ENCODE measurements at regions not wholly inside any gene's neighbourhood (a gene's known extent, or its start where the extent isn't known, plus 50 kb on each side); places are given as distances from the start of the nearest gene placed in this dataset.

- DNase-seq (ENCODE audit: low read depth in 3 of 3), result no peak
Observed at GRCh38 chr12:67797185-67797741, 148.7 kb downstream of the DYRK2 start.

GRCh38 chr12:67797753-67798152 is 149.2 kb downstream of the DYRK2 start:
- DNase-seq (ENCODE audit: low read depth in 3 of 3), result no peak

GRCh38 chr12:67798768-67799167 is 150.2 kb downstream of the DYRK2 start:
- no peak for DNase-seq (ENCODE audit: low read depth in 3 of 3)

GRCh38 chr12:67802731-67803130 is 154.2 kb downstream of the DYRK2 start:
- DNase-seq (ENCODE audit: low read depth in 3 of 3), result no peak

GRCh38 chr12:67803278-67803993 is 154.9 kb downstream of the DYRK2 start:
- no peak for DNase-seq (ENCODE audit: low read depth in 3 of 3)

GRCh38 chr12:67804168-67804567 is 155.6 kb downstream of the DYRK2 start:
- peak; percentile 31 to 50 (median 32) for DNase-seq (ENCODE audit: low read depth in 3 of 3)

GRCh38 chr12:67807814-67808213 is 159.3 kb downstream of the DYRK2 start:
- no peak for DNase-seq (ENCODE audit: low read depth in 3 of 3)

- DNase-seq (ENCODE audit: low read depth in 3 of 3), result no peak
Observed at GRCh38 chr12:67810166-67810565, 161.6 kb downstream of the DYRK2 start.

GRCh38 chr12:67811437-67812361 is 163.2 kb downstream of the DYRK2 start:
- DNase-seq (ENCODE audit: low read depth in 3 of 3), result no peak

- no peak for DNase-seq (ENCODE audit: low read depth in 3 of 3)
Observed at GRCh38 chr12:67813456-67813904, 164.9 kb downstream of the DYRK2 start.

GRCh38 chr12:67816269-67816668 is 167.7 kb downstream of the DYRK2 start:
- no peak for DNase-seq (ENCODE audit: low read depth in 3 of 3)

- DNase-seq (ENCODE audit: low read depth in 3 of 3), result no peak
Observed at GRCh38 chr12:67818459-67818903, 169.9 kb downstream of the DYRK2 start.

GRCh38 chr12:67819902-67820301 is 169.3 kb upstream of the IFNG-AS1 start:
- DNase-seq (ENCODE audit: low read depth in 3 of 3), result no peak

- DNase-seq (ENCODE audit: low read depth in 3 of 3), result no peak
Observed at GRCh38 chr12:67820694-67821093, 168.6 kb upstream of the IFNG-AS1 start.

GRCh38 chr12:67822826-67823225 is 166.4 kb upstream of the IFNG-AS1 start:
- no peak for DNase-seq (ENCODE audit: low read depth in 3 of 3)

- DNase-seq (ENCODE audit: low read depth in 3 of 3), result no peak
Observed at GRCh38 chr12:67826148-67826547, 163.1 kb upstream of the IFNG-AS1 start.

- DNase-seq (ENCODE audit: low read depth in 3 of 3), result no peak
Observed at GRCh38 chr12:67826946-67827720, 162.1 kb upstream of the IFNG-AS1 start.

- DNase-seq (ENCODE audit: low read depth in 3 of 3), result peak; percentile 41 to 50 (median 43)
Observed at GRCh38 chr12:67827820-67828383, 161.3 kb upstream of the IFNG-AS1 start.

GRCh38 chr12:67829896-67830295 is 159.4 kb upstream of the IFNG-AS1 start:
- DNase-seq (ENCODE audit: low read depth in 3 of 3), result no peak

- no peak for DNase-seq (ENCODE audit: low read depth in 3 of 3)
Observed at GRCh38 chr12:67832155-67832554, 157.1 kb upstream of the IFNG-AS1 start.

GRCh38 chr12:67833602-67834001 is 155.6 kb upstream of the IFNG-AS1 start:
- no peak for DNase-seq (ENCODE audit: low read depth in 3 of 3)

Measured in stimulated activated CD4-positive, alpha-beta T cell treated with anti-CD3 and anti-CD28 coated beads, TNF-alpha, amount 100 ng/mL, for 48 hours (primary cell).